Suppressor macrophage treated with lipopolysaccharide for 1 hour (primary cell): ENCODE measurements at regions not wholly inside any gene's neighbourhood (a gene's known extent, or its start where the extent isn't known, plus 50 kb on each side); places are given as distances from the start of the nearest gene placed in this dataset.
A peak's percentile ranks its signal among the peaks of the same experiment; 100 is the strongest.

Experiments used
- DNase-seq, 3 donors: peaks; one replicate each; pipeline ENCODE4 v3.0.0-alpha.2; 2020 to 2022

DNA sequence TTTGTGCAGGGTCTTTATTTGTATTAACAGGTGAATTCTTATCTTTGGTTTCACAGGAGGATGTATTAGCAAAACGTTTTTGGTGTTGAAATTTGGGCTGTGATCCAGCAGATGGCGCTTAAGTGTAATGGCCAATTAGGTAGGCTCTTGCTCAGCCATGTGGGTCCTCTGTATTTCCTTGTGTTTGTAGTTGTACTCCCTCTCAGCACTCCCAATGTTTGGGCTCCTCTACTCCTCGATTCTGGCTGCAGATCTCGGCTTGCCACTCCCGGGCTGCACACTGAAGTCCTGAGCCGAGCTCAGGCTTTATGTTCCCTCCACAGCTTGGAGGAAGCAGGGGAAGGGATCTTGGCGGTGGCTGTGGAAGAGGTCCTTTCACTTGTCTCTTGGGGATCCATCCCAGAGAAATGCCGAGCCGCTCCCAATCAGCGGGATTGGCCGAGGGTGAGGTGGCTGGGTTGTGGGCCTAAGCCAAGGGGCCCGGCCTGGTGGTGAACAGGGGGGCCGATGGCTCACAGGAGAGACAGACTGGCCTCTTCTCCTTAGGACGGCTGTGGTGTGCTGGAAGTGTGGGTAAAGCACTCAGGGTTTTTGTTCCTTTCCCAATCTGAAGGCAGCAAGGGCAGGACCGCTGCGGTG lies 133.7 kb downstream of the AEBP2 start:
- DNase-seq: peak; percentile 35 to 49 (median 46)

DNA sequence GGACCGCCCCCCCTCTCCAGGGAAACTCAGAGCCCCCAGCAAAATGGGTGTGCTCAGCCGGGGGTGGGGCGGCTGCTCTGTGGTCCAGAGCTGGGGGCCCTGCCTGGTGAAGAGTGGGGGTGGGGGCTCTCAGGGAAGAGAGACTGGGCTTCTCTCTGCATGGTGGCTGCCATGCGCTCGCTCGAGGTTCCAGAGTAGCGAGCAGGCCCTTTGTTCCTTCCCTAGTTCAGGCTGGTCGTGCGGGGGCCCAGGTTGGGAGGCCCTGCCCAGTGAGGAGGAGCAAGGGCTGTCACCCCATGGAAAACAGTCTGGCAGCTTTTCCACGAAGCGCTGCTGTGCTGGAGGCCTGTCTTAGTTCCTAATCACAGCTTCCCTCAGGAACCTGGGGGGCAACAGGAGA lies 134.6 kb downstream of the AEBP2 start:
- DNase-seq: no peak

DNA sequence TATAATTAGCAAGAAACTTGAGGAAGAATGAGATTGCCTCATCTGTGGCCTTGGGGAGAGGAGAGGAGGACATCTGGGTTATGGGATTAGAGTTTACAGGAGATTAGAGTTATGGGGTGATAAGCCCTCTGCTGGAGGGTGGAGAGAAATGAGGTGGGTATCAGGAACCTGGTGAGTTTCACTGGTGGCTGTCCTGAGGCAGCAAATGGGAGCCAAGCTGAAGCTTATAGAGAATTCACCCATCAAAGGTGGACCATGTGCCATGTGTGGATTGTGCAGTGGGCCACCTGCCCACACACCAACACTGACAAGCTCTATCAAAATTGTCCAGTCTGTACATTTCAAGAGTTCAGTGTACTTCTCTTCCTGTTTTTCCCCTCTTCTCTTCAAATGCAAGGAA lies 135.3 kb downstream of the AEBP2 start:
- no peak for DNase-seq

DNA sequence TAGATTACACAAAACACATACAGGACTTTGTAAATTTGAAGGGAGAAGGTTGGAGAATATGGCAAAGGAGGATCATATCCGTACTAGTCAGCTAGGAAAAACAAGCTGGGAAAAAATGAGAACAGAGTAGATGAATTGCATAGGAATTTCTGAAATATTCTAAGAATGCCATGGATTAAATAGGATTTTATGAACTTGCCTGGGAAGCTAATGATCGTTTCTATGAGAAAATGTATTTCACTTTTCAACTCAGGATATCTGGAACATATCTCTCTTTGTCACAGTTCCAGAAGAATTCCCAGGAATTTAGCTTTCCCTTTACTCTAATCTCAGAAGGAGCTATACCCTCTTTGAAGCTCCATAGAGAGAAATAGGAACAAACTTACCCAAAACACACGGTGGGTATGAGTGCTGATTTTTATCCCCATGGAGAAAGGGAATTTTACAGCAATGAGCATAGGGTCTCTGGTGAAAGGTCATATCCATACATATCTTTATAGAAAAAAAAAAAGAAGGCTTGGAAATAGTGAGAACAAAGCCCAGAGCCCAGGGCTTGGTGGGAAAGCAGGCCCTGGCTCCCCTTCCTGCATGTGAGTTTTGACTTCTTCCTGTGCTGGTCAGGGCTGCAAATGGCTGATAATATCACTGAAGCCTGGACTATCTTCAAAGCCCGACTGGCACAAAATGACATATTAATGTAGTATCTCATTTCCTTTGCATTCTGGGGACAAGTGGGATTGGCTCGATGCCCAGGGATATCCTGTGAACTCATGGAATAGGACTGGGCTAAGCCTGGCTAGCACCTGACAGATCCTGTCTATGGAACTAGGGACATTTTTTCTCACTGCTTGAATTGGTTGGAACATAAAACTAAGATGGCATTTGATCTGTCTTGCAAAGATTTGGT lies 136.3 kb downstream of the AEBP2 start:
- no peak for DNase-seq

DNA sequence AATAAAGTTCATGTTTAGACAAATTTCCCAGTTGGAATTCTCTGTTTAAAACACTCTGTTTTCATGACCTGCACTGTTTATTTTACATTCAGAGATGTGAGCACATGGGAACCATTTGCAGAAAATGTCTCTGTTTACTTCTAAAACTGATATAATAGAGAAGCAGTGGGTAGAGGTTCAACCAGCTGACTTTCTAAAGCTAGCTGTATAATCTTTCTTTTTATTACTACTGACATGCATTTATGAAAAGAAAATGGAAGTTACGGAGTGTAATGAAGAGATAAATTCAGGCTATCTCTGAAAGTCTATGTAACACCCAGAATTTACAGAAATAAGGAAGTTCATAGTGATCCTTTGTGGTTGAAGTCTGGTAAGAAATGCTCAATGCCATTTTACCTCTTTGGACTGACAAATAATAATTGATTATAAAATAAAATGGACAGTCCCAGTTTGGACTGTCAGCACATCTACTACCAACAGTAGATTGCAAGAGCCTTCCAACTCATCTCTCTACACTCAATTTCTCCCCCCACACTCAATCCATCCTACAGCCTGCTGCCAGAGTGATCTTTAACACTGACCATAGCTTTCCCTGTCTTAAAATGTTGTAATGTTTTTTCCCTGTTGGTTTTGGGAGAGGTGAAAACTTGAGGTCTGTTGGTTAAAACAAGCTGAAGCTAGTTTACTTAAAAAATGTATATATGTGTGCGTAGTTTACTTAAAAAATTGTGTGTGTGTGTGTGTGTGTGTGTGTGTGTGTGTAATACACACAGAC lies 137.4 kb downstream of the AEBP2 start:
- no peak for DNase-seq

DNA sequence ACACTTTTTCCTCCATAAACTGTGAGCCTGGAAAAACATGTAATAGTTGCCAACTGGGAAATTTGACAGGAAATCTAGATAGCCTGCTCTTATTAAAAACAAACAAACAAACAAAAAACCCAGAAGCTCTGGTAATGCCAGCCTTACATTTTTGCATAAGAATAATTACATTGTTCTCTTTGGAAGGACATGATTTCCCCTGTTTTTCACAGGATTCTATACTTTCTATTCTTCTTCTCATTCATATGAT lies 137.9 kb downstream of the AEBP2 start:
- no peak for DNase-seq

DNA sequence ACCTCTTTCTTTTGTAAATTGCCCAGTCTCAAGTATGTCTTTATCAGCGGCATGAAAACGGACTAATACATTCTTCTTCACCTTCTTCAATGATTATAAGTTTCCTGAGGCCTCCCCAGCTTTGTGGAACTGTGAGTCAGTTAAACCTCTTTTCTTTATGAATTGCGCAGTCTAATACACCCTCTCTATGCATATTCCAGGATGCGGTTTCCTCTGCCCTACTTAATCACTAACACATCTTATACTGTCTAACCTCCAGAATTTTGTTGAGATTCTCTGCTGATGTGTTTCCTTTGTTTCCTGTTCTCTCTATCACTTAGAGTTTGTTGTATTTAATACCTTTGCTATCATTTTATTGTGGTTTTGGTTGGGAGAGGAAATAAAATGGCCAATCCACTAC lies 145.4 kb downstream of the AEBP2 start:
- no peak for DNase-seq

DNA sequence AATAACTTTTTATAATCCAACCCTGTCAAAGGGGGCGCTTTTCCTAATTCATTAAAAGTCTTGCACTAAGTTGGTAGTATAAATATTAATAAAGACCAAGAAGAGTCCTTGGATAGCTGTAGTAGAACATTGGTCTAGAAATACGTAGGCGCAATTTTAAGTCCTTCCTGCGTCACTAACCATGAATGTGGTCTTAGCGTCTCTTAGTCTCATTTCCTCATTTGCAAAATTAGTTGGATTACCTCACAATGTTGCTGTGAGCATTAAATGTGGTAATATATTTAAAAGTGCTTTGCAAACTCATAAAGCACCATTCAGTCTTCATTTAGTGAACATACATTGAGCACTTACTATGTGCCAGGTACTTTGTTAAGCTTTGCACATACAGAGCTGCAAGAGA lies 149.7 kb downstream of the AEBP2 start:
- peak; percentile 12 to 50 (median 35) for DNase-seq

DNA sequence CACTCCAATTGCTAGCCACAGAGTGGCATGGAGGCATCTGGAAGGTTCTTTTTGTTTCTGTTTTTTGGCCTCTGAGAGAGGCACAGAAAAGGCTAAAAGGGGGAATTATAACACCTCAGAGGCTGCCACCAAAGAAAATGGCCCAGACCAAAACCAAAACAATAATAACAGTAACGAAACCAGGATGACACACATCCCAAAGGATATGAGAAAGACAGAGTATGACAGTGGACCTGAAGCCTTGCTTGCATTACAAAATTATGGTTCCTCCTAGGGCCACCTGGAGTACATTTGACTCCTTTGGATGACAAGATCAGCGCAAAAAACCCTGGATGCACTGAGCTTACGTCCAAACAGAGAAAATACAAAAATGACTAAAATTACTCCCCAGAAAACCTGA lies 152.7 kb downstream of the AEBP2 start:
- DNase-seq: no peak

DNA sequence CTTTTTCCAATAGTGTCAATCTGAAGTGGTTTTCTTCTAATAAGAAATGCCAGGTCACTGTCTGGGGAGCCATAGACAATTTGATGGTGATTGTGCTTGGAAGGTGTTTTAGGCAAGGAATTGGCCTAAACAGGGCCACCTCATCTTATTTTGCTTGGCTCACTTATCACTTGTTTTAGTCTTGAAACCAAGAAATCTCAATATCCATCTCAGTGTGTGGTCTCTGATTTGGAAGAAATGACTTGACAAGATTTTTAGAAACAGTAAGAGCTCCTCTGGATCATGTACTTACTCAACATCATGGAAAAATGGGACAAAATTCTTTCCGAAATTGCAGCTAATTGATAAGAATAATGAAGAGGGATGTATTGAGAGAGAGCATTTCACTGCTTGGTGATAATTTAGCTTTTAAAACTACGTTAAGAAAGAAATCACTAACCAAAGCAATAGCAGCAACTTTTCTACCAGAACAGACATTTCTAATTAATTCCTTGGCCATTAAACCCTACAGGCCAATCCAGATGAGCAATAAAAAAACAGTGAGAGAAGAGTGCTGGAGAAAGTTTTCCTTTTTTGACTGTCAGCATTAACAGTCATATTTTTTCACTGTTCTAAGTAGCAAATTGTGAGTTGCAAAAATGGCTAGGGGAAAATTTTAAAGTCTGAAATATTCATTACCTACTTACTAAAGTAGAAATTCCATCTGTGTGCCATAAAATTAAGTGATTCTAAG lies 157.3 kb downstream of the AEBP2 start:
- DNase-seq: no peak

DNA sequence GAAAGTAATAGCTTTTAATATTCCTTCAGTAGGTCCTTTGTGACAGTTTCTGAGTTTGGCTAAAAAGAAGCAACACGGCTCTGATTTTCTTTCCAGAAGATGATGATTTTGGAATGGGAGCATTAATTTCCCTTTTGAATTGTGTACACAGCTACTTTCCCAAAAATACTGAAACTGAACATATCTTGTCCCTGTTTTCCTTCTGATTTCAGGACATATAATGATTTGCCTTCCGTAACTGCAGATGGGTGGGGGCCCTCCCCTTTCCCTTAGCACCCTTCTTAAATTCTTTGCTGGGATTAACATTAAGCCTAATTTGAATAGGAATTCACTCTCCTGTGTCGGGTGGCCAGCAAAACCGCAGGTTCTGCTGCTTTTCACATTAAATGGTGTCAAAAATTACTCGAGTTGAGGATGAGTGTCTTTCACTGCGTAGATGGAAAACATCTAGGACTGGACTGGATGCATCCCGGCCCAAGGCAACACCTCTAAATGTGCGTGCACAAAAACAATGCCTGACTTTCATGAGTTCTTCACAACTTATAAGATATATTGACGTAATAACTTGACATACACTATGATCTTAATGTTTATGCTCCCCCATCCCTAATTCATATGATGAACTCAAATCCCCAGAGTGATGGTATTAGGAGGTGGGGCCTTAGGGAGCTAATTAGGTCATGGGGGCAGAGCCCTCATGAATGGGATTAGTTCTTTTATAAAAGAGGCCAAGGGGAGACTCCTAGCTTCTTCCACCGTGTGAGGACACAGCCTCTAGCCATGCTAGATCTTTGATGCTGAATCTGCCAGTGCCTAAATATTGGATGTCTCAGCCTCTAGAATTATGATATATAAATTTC lies 158.1 kb downstream of the AEBP2 start:
- no peak for DNase-seq

DNA sequence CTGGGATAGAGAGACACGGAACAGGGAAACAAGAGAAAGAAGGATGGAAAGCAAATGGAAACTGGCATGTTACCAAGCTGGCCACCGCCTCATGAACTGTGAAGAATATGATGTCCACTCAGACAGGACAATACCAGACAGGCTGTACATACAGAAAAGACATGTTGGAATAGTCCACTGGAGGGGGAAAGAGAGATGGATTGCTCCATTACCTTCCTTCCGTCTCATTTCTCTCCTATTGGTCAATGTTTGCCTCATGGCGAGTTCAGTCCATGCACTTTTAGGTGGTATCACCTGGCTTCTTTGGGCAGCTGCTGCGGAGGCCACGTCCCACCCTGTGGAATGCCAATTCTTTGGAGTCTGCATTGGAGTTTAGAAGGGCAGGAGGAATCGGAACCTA lies 166.4 kb downstream of the AEBP2 start:
- no peak for DNase-seq

DNA sequence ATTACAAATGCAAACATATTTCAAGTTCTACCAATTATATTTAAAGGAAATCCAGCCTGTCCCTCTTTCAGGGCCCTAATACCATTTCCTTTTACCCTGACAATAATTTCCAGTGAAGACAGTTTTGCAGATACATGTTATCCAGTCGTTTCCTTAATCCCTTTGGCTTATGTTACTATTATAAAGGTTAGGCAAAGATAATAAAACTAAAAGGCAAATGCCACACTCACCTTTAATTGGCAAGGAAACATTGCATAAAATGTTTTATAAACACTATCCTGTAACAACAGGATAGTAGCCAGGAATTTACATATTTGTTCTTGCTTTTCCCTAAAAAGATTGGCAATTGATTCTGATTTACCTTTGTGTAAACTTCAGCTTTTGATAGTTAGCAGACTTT lies 168.7 kb downstream of the AEBP2 start:
- DNase-seq: no peak

DNA sequence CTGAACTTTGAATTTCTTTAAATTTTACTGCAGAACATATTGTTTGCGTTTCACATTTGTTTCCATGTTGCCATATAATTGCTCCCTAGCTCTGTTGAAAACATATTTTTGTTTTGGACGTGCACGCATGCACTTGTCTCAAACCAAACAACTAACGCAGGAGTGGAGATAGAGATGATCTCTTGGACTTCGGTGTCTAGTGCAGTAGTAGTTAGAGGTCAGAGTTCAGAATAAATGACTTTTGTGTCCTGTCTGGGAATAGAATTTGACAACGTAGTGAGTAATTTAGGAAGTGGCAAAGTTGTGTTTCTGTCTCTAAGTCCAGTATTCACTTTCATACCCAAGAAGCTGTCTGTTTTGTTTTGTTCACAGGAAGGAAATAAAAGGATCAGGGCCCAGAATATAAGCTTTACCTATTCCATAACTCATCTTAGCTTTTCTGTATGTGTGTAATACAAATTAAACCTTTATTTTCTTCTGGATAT lies 173.8 kb downstream of the AEBP2 start:
- DNase-seq: no peak

DNA sequence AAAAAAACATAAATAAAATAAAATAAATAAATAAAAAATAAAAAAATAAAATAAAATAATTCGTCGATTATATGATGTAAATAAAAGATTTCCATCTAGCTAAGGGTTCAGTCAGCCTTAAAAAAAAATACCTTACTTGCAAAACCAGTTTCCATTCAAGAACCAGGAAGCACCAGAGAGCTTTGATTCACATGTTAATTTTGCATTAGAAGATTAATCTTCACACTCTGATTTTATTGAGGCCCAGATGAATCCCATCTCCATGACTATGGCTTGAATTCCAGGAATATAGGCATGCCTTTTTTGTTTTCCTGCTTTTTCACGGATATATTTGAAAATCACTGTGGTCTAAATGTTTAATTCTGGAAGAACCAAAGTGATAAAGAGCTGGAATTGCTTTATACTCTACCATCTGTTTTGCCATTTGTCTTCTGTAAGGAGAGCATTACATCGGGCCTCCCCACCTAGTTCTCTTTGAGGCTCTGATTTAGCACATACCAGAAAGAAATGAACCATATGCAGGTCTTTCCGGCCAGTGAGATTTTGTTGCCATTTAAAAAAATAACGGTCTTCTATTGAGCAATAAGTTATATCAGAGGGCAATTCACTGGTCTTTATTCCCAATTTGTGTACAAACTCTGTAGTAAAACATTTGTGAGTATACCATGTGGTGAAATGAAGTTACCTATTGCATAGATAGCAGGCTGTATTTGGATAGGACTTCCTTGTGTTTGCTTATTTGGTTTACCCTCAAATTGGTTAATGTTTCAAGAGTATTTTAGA lies 175.5 kb downstream of the AEBP2 start:
- DNase-seq: no peak

DNA sequence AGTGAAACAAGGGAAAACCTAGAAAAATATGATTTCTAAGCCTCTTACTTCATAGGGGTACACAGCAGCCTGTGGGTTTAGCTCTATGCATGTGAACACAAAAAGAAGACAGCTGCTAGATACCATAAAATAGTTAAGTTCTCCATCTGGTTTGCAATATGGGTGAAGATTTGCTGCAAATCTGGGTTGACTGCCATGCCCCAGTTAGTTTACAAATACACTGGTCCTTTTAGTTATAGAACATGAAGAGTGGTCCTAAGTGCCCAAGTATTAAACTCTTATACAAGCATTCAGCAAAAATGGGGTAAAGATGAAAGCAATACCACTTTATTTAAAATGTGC lies 176.1 kb downstream of the AEBP2 start:
- DNase-seq: no peak

DNA sequence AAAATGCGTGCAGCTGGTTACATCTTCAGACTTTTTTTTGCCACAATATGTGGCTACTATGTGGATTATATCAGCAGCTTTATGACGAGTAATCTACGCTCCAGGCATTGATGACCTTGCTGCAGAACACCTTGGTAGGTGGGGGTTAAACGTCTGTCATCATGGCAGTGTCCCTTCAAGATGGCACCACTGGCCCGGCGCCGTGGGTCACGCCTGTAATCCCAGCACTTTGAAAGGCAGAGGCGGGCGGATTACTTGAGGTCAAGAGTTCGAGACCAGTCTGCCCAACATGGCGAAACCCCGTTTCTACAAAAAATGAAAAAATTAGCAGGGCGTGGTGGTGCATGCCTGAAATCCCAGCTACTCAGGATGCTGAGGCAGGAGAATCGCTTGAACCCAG lies 177.5 kb downstream of the AEBP2 start:
- DNase-seq: no peak

DNA sequence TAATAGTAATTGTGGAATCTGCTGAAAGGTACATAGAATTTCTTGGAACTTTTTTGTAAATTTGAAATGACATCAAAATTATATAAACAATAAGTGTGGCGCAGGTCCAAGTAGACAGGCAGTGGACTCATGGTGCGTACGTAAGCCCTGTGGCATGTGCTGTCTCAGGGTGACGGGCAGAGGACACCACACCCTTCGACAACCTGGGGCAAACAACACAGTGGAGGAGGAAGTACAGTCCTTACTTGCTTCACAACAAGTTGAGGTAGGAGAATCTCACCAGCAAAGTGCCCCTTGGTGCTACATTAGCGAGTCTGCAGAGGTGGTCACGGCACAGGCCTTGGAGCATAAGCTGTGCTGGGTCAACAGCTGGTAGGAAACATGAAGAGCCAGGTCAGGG lies 180.9 kb downstream of the AEBP2 start:
- DNase-seq: no peak

DNA sequence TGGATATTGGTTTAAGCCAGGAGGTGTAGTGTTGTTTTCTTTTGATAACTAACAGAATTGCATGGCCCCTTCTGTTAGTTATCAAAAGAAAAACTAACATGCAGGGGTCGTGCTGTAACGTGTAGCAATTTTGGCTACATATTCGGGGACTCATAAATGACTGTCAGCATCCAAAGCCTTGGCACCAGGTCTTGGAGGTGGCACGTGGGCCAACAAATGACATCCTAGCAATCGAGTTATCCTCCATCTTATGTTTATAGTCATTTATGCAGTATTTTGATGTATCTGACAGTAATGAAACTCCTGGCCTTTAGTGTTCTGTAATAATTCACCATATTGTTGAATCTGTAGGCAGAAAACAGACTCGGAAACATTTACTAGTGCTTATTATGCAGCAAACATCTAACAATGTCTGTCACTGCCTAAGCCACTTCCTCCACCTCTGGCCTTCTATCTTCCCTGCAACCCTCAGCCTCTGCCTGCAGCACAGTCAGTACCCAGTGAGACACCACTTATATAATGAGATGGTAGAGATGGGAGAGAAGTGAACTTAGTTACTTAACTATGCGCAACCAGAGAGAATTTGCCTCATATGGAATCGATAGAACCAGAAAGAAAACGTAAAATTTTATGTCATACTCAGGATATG lies 184.6 kb downstream of the AEBP2 start:
- DNase-seq: no peak

DNA sequence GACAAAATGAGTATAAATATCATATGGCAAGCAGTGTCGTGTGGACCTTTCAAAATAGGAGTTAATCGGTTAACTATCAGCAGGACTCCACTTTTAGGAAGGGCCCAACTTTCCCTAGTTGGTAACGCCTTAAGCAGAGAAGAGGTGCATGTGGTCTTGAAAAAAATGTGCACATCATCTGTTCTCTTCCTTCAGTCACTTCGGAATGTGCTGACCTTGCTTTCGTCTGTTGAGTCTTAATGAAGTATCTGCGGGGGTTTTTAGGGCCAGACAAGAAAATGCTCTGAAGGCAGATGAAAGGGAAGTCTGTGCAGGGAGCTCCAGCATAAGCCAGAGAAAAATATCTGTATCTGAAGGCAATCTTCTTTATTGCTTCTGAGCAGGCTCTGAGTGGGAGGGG lies 185.2 kb downstream of the AEBP2 start:
- DNase-seq: no peak

DNA sequence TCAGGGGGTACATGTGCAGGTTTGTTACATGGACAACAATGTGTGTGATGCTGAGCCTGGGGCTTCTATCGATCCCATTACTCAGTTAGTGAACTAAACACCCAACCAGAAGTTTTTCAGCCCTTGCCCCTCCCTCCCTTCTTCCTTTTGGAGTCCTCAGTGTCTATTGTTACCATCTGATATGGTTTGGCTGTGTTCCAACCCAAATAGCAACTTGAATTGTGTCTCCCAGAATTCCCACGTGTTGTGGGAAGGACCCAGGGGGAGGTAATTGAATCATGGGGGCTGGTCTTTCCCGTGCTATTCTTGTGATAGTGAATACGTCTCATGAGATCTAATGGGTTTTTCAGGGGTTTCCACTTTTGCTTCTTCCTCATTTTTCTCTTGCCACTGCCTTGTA lies 186.3 kb downstream of the AEBP2 start:
- peak; percentile 28 to 42 (median 32) for DNase-seq
